OCI-LY7 (cell line): ENCODE measurements at regions not wholly inside any gene's neighbourhood (a gene's known extent, or its start where the extent isn't known, plus 50 kb on each side); places are given as distances from the start of the nearest gene placed in this dataset.

Source experiments
- BruUV-seq: library from RNA; stranded (reverse); fragments of 400-500 nt; replicated peaks from 2 replicates; lab custom pipeline; 2021; lab: Mats Ljungman, UMichigan
- CTCF ChIA-PET: fragments of 300-600 bp; sonication (Branson Sonifier 250); formaldehyde crosslinking; loops from one replicate; lab custom pipeline; 2022; ENCODE audit warnings: antibody characterized with exemption; ENCODE audit not compliant: unreplicated experiment; lab: Charles Lee
- POLR2A ChIA-PET: fragments of 300-600 bp; sonication (Branson Sonifier 250); formaldehyde crosslinking; loops from one replicate; lab custom pipeline; 2022; ENCODE audit warnings: antibody characterized with exemption; lab: Charles Lee
- DNase-seq: peaks from one replicate; pipeline ENCODE4 v3.0.0-alpha.2; 2015; ENCODE audit warnings: low spot score
- H2AFZ ChIP-seq: fragments of 200-600 bp; sonication (generic), shearing (Covaris generic); 2 replicates; pipeline ENCODE4 v1.6.1; 2014; ENCODE audit warnings: mild to moderate bottlenecking, antibody characterized with exemption, low read length, moderate library complexity
- H3K27ac ChIP-seq: fragments of 200-600 bp; sonication (generic); 2 replicates; pipeline ENCODE4 v1.5.1; 2014; ENCODE audit warnings: mixed run types, low read depth, mild to moderate bottlenecking, moderate library complexity, low read length, inconsistent platforms; ENCODE audit not compliant: poor library complexity, severe bottlenecking
- H3K36me3 ChIP-seq: fragments of 200-600 bp; sonication (generic); 2 replicates; pipeline ENCODE4 v1.6.1; 2014; ENCODE audit warnings: mild to moderate bottlenecking, antibody characterized with exemption, low read length, moderate library complexity, mixed read lengths; ENCODE audit not compliant: insufficient read depth
- H3K4me1 ChIP-seq: fragments of 200-600 bp; sonication (generic); 2 replicates; pipeline ENCODE4 v1.5.1; 2014; ENCODE audit warnings: mild to moderate bottlenecking, low read length; ENCODE audit not compliant: insufficient read depth, poor library complexity, severe bottlenecking
- H3K4me2 ChIP-seq: fragments of 200-600 bp; sonication (generic); 2 replicates; pipeline ENCODE4 v1.6.1; 2014; ENCODE audit warnings: mild to moderate bottlenecking, low read length
- H3K4me3 ChIP-seq: fragments of 200-600 bp; sonication (generic); 2 replicates; pipeline ENCODE4 v1.5.1; 2014; ENCODE audit warnings: mild to moderate bottlenecking, low read depth, low read length; ENCODE audit not compliant: poor library complexity, severe bottlenecking
- H3K79me2 ChIP-seq: fragments of 200-600 bp; sonication (generic); 2 replicates; pipeline ENCODE4 v1.6.1; 2016; ENCODE audit warnings: low read depth, mild to moderate bottlenecking, low read length, moderate library complexity, mixed read lengths; ENCODE audit not compliant: insufficient read depth
- H3K9me2 ChIP-seq: fragments of 200-600 bp; sonication (generic); 2 replicates; pipeline ENCODE4 v1.6.1; 2016; ENCODE audit warnings: mild to moderate bottlenecking, low read length, mixed read lengths; ENCODE audit not compliant: insufficient read depth
- H3K9me3 ChIP-seq: fragments of 200-600 bp; sonication (generic); 2 replicates; pipeline ENCODE4 v1.6.1; 2014; ENCODE audit warnings: mild to moderate bottlenecking, mixed run types, low read length, mixed read lengths
- H4K20me1 ChIP-seq: fragments of 200-600 bp; sonication (generic); 2 replicates; pipeline ENCODE4 v1.6.1; 2014; ENCODE audit warnings: mild to moderate bottlenecking, antibody characterized with exemption, low read length, moderate library complexity, mixed read lengths; ENCODE audit not compliant: insufficient read depth
- CTCF ChIP-seq: fragments of 200-600 bp; sonication (generic); conservative IDR thresholded peaks from 2 replicates; pipeline ENCODE4 v1.5.1; 2014; ENCODE audit warnings: mild to moderate bottlenecking, antibody characterized with exemption, low read length, moderate library complexity, mixed read lengths
- EZH2phosphoT487 ChIP-seq: fragments of 200-600 bp; sonication (generic); IDR thresholded peaks from 2 replicates; pipeline ENCODE4 v1.6.1; 2018; ENCODE audit warnings: low read depth, borderline replicate concordance, mild to moderate bottlenecking, mixed run types, antibody characterized with exemption, low read length, moderate library complexity, mixed read lengths
- intact Hi-C: fragments of 100-400 bp; cut with micrococcal nuclease; formaldehyde crosslinking; loops from one replicate; pipeline ENCODE4 v1.10.0; 2022; ENCODE audit not compliant: unreplicated experiment

- ChIA-PET POLR2A (no interaction called here), CTCF (no interaction called here)
- TF ChIP-seq EZH2phosphoT487 (no peak), CTCF (no peak)
- Histone ChIP-seq H2AFZ (no peak overlapping the region), H3K27ac (no peak overlapping the region), H3K4me2 (no peak overlapping the region), H4K20me1 (no peaks in the 10 kb centered on the region), H3K36me3 (no peaks in the 10 kb centered on the region), H3K9me2 (no peaks in the 10 kb centered on the region), H3K4me3 (no peak overlapping the region), H3K79me2 (no peaks in the 10 kb centered on the region), H3K9me3 (no peaks in the 10 kb centered on the region), H3K4me1 (no peaks in the 10 kb centered on the region)
- no peak for DNase-seq
- no TSS peak for BruUV-seq
- intact Hi-C loops = no loop called here
Measured at GRCh38 chr13:67935626-67936025, 705.5 kb upstream of the PCDH9 start.

- Histone ChIP-seq H3K79me2 (no peaks in the 10 kb centered on the region), H2AFZ (no peak overlapping the region), H3K9me2 (no peaks in the 10 kb centered on the region), H3K36me3 (no peaks in the 10 kb centered on the region), H3K4me1 (no peaks in the 10 kb centered on the region), H4K20me1 (no peaks in the 10 kb centered on the region), H3K27ac (no peak overlapping the region), H3K9me3 (no peaks in the 10 kb centered on the region), H3K4me2 (no peak overlapping the region), H3K4me3 (no peak overlapping the region)
- no TSS peak for BruUV-seq
- CTCF ChIA-PET = no interaction called here
- intact Hi-C loops = no loop called here
- POLR2A ChIA-PET = no interaction called here
- DNase-seq = no peak
- no peak for TF ChIP-seq CTCF
- TF ChIP-seq EZH2phosphoT487 = no peak
Measured at GRCh38 chr13:67934617-67935330, 704.6 kb upstream of the PCDH9 start.

DNA sequence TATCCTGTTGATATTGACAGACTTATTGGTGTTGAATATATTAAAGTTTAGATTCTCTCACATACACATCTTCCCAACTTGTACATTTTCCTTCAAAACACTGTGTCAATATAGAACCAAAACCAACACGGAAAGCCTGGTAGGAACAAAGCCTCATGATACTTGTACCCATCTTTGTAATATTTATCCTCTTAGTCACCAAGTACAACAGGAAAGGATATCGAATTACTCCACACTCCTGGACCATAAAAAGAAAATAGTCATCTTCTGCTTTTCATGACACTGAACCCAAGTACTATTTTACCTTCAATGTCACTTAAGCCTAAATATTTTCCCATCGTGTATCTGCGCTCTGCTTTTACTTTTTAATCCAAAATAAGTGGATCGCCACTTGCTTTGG, 702.9 kb upstream of the PCDH9 start:
- H3K27ac ChIP-seq = no peak overlapping the region
- no peak overlapping the region for H3K4me2 ChIP-seq
- intact Hi-C loops = no loop called here
- H4K20me1 ChIP-seq = no peaks in the 10 kb centered on the region
- H3K36me3 ChIP-seq = no peaks in the 10 kb centered on the region
- no peaks in the 10 kb centered on the region for H3K9me2 ChIP-seq
- TF ChIP-seq EZH2phosphoT487 (no peak), CTCF (no peak)
- no peaks in the 10 kb centered on the region for H3K4me1 ChIP-seq
- ChIA-PET CTCF (no interaction called here), POLR2A (no interaction called here)
- H3K9me3 ChIP-seq = no peaks in the 10 kb centered on the region
- no peaks in the 10 kb centered on the region for H3K79me2 ChIP-seq
- H3K4me3 ChIP-seq = no peak overlapping the region
- no peak for DNase-seq
- H2AFZ ChIP-seq = no peak overlapping the region
- no TSS peak for BruUV-seq
